OCI-LY7 (cell line): ENCODE measurements at regions not wholly inside any gene's neighbourhood (a gene's known extent, or its start where the extent isn't known, plus 50 kb on each side); places are given as distances from the start of the nearest gene placed in this dataset.

Experiments used
- BruUV-seq: library from RNA; stranded (reverse); fragments of 400-500 nt; replicated peaks from 2 replicates; lab custom pipeline; 2021; lab: Mats Ljungman, UMichigan
- CTCF ChIA-PET: fragments of 300-600 bp; sonication (Branson Sonifier 250); formaldehyde crosslinking; loops from one replicate; lab custom pipeline; 2022; ENCODE audit warnings: antibody characterized with exemption; ENCODE audit not compliant: unreplicated experiment; lab: Charles Lee
- POLR2A ChIA-PET: fragments of 300-600 bp; sonication (Branson Sonifier 250); formaldehyde crosslinking; loops from one replicate; lab custom pipeline; 2022; ENCODE audit warnings: antibody characterized with exemption; lab: Charles Lee
- DNase-seq: peaks from one replicate; pipeline ENCODE4 v3.0.0-alpha.2; 2015; ENCODE audit warnings: low spot score
- H2AFZ ChIP-seq: fragments of 200-600 bp; sonication (generic), shearing (Covaris generic); 2 replicates; pipeline ENCODE4 v1.6.1; 2014; ENCODE audit warnings: mild to moderate bottlenecking, antibody characterized with exemption, low read length, moderate library complexity
- H3K27ac ChIP-seq: fragments of 200-600 bp; sonication (generic); 2 replicates; pipeline ENCODE4 v1.5.1; 2014; ENCODE audit warnings: mixed run types, low read depth, mild to moderate bottlenecking, moderate library complexity, low read length, inconsistent platforms; ENCODE audit not compliant: poor library complexity, severe bottlenecking
- H3K36me3 ChIP-seq: fragments of 200-600 bp; sonication (generic); 2 replicates; pipeline ENCODE4 v1.6.1; 2014; ENCODE audit warnings: mild to moderate bottlenecking, antibody characterized with exemption, low read length, moderate library complexity, mixed read lengths; ENCODE audit not compliant: insufficient read depth
- H3K4me1 ChIP-seq: fragments of 200-600 bp; sonication (generic); 2 replicates; pipeline ENCODE4 v1.5.1; 2014; ENCODE audit warnings: mild to moderate bottlenecking, low read length; ENCODE audit not compliant: insufficient read depth, poor library complexity, severe bottlenecking
- H3K4me2 ChIP-seq: fragments of 200-600 bp; sonication (generic); 2 replicates; pipeline ENCODE4 v1.6.1; 2014; ENCODE audit warnings: mild to moderate bottlenecking, low read length
- H3K4me3 ChIP-seq: fragments of 200-600 bp; sonication (generic); 2 replicates; pipeline ENCODE4 v1.5.1; 2014; ENCODE audit warnings: mild to moderate bottlenecking, low read depth, low read length; ENCODE audit not compliant: poor library complexity, severe bottlenecking
- H3K79me2 ChIP-seq: fragments of 200-600 bp; sonication (generic); 2 replicates; pipeline ENCODE4 v1.6.1; 2016; ENCODE audit warnings: low read depth, mild to moderate bottlenecking, low read length, moderate library complexity, mixed read lengths; ENCODE audit not compliant: insufficient read depth
- H3K9me2 ChIP-seq: fragments of 200-600 bp; sonication (generic); 2 replicates; pipeline ENCODE4 v1.6.1; 2016; ENCODE audit warnings: mild to moderate bottlenecking, low read length, mixed read lengths; ENCODE audit not compliant: insufficient read depth
- H3K9me3 ChIP-seq: fragments of 200-600 bp; sonication (generic); 2 replicates; pipeline ENCODE4 v1.6.1; 2014; ENCODE audit warnings: mild to moderate bottlenecking, mixed run types, low read length, mixed read lengths
- H4K20me1 ChIP-seq: fragments of 200-600 bp; sonication (generic); 2 replicates; pipeline ENCODE4 v1.6.1; 2014; ENCODE audit warnings: mild to moderate bottlenecking, antibody characterized with exemption, low read length, moderate library complexity, mixed read lengths; ENCODE audit not compliant: insufficient read depth
- EZH2phosphoT487 ChIP-seq: fragments of 200-600 bp; sonication (generic); IDR thresholded peaks from 2 replicates; pipeline ENCODE4 v1.6.1; 2018; ENCODE audit warnings: low read depth, borderline replicate concordance, mild to moderate bottlenecking, mixed run types, antibody characterized with exemption, low read length, moderate library complexity, mixed read lengths
- intact Hi-C: fragments of 100-400 bp; cut with micrococcal nuclease; formaldehyde crosslinking; loops from one replicate; pipeline ENCODE4 v1.10.0; 2022; ENCODE audit not compliant: unreplicated experiment
- TF ChIP-seq, protein P1 (sequence below): fragments of 200-600 bp; sonication (generic); conservative IDR thresholded peaks from 2 replicates; pipeline ENCODE4 v1.5.1; 2014; ENCODE audit warnings: mild to moderate bottlenecking, antibody characterized with exemption, low read length, moderate library complexity, mixed read lengths

DNA sequence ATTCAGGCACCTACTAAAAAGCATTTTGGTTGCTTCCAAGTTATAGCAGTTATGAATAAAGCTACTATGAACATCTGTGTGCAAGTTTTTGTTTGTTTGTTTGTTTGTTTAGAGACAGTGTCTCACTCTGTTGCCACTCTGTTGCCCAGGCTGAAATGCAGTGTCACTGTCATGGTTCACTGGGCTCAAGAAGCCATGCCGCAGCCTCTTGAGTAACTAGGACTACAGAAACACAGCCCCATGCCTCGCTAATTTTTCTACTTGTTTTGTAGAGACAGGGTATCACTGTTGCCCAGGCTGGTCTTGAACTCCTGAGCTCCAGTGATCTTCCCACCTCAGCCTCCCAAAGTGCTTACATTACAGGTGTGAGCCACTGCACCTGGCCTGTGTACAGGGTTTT lies 795.9 kb downstream of the EPHA7 start:
- no peak overlapping the region for H3K27ac ChIP-seq
- no TSS peak for BruUV-seq
- no peaks in the 10 kb centered on the region for H3K9me2 ChIP-seq
- CTCF ChIA-PET = no interaction called here
- no peaks in the 10 kb centered on the region for H4K20me1 ChIP-seq
- H3K4me3 ChIP-seq = no peak overlapping the region
- no peak overlapping the region for H3K4me2 ChIP-seq
- no peaks in the 10 kb centered on the region for H3K36me3 ChIP-seq
- intact Hi-C loops = no loop called here
- H3K9me3 ChIP-seq = no peaks in the 10 kb centered on the region
- H3K4me1 ChIP-seq = no peaks in the 10 kb centered on the region
- H2AFZ ChIP-seq = no peak overlapping the region
- no peaks in the 10 kb centered on the region for H3K79me2 ChIP-seq
- TF ChIP-seq EZH2phosphoT487 = no peak
- TF ChIP-seq, protein P1, sequence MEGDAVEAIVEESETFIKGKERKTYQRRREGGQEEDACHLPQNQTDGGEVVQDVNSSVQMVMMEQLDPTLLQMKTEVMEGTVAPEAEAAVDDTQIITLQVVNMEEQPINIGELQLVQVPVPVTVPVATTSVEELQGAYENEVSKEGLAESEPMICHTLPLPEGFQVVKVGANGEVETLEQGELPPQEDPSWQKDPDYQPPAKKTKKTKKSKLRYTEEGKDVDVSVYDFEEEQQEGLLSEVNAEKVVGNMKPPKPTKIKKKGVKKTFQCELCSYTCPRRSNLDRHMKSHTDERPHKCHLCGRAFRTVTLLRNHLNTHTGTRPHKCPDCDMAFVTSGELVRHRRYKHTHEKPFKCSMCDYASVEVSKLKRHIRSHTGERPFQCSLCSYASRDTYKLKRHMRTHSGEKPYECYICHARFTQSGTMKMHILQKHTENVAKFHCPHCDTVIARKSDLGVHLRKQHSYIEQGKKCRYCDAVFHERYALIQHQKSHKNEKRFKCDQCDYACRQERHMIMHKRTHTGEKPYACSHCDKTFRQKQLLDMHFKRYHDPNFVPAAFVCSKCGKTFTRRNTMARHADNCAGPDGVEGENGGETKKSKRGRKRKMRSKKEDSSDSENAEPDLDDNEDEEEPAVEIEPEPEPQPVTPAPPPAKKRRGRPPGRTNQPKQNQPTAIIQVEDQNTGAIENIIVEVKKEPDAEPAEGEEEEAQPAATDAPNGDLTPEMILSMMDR = no peak
- no peak for DNase-seq
- POLR2A ChIA-PET = interaction anchor here (0.7 to 1.0 kb wide), 2 partner anchors 34 to 44 kb away, joined by 3 to 5 read pairs; no protein-coding TSS in a partner anchor

DNA sequence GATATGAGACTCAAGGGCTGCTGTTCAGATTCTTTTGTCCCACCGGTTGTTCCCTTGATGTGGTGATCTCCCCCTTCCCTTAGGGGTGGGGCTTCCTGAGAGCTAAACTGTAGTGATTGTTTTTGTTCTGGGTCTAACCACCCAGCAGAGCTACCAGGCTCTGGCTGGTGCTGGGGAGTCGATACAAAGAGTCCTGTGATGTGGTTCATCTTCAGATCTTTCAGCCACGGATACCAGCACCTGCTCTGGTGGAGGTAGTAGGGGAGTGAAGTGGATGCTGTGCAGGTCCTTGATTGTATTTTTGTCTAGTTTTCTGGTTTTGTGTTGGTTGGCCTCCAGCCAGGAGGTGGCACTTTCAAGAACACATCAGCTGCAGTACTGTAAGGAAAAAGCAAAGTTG lies 801.6 kb downstream of the EPHA7 start:
- no peaks in the 10 kb centered on the region for H4K20me1 ChIP-seq
- H3K4me1 ChIP-seq = no peaks in the 10 kb centered on the region
- H3K9me3 ChIP-seq = no peaks in the 10 kb centered on the region
- H3K36me3 ChIP-seq = no peaks in the 10 kb centered on the region
- no peak overlapping the region for H3K4me2 ChIP-seq
- intact Hi-C loops = no loop called here
- no peaks in the 10 kb centered on the region for H3K79me2 ChIP-seq
- no peak for DNase-seq
- H3K27ac ChIP-seq = no peak overlapping the region
- H3K9me2 ChIP-seq = no peaks in the 10 kb centered on the region
- H2AFZ ChIP-seq = no peak overlapping the region
- H3K4me3 ChIP-seq = no peak overlapping the region
- BruUV-seq = no TSS peak
- CTCF ChIA-PET = no interaction called here
- POLR2A ChIA-PET = interaction anchor here (0.6 kb wide), 1 partner anchor 299 kb away, joined by 3 read pairs; no protein-coding TSS in a partner anchor
- no peak for TF ChIP-seq EZH2phosphoT487
- TF ChIP-seq, protein P1 = no peak

DNA sequence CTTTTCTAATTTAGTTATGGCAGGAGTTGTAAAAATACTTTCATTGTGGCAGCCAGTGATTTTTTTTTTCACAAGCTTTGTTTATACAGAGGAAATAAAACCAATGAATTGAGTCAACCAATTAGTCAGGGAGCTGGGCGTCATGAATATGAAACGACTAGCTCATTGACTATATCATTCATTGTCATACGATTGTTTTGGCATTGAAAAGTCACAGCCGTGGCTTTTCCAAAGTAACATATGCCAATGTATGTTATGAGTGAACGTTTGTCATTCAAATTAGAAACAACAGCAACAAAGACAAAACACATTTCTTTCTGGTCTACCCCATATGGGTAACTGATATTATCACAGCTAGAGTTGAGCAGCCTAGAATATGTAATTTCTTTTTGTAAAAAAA lies 810.6 kb downstream of the EPHA7 start:
- Histone ChIP-seq H3K9me3 (no peaks in the 10 kb centered on the region), H3K4me1 (no peaks in the 10 kb centered on the region), H4K20me1 (no peaks in the 10 kb centered on the region), H3K36me3 (no peaks in the 10 kb centered on the region), H3K79me2 (no peaks in the 10 kb centered on the region), H3K9me2 (no peaks in the 10 kb centered on the region), H3K4me2 (no peak overlapping the region), H3K27ac (no peak overlapping the region), H3K4me3 (no peak overlapping the region), H2AFZ (no peak overlapping the region)
- CTCF ChIA-PET = no interaction called here
- no peak for DNase-seq
- no peak for TF ChIP-seq EZH2phosphoT487
- TF ChIP-seq, protein P1 = no peak
- POLR2A ChIA-PET = no interaction called here
- no TSS peak for BruUV-seq
- intact Hi-C loops = no loop called here
